Dendritic cell treated with granulocyte-macrophage colony-stimulating factor and Interleukin-4, amounts not matched to agents 40 ng/mL and 50 ng/mL, for 4 days (primary cell): ENCODE measurements at regions not wholly inside any gene's neighbourhood (a gene's known extent, or its start where the extent isn't known, plus 50 kb on each side); places are given as distances from the start of the nearest gene placed in this dataset.

Experiments used
- H3K27ac Mint-ChIP-seq: one replicate; pipeline ENCODE4 v1.8.0; 2022; ENCODE audit warnings: mild to moderate bottlenecking, mixed read lengths
- H3K27me3 Mint-ChIP-seq: one replicate; pipeline ENCODE4 v1.8.0; 2022; ENCODE audit warnings: mild to moderate bottlenecking, mixed read lengths
- H3K36me3 Mint-ChIP-seq: one replicate; pipeline ENCODE4 v1.8.0; 2022; ENCODE audit warnings: low read depth, mixed read lengths
- H3K4me1 Mint-ChIP-seq: one replicate; pipeline ENCODE4 v1.8.0; 2022; ENCODE audit warnings: low read depth, mixed read lengths
- H3K4me3 Mint-ChIP-seq: one replicate; pipeline ENCODE4 v1.8.0; 2022; ENCODE audit warnings: mild to moderate bottlenecking, moderate library complexity, mixed read lengths
- H3K9me3 Mint-ChIP-seq: one replicate; pipeline ENCODE4 v1.8.0; 2022; ENCODE audit warnings: mixed read lengths
- intact Hi-C: fragments of 100-400 bp; cut with micrococcal nuclease; formaldehyde crosslinking; loops from one replicate; pipeline ENCODE4 v1.15.0; 2022

GRCh38 chr1:38326135-38326534 is 279.5 kb upstream of the POU3F1 start:
- no peaks in the 10 kb centered on the region for H3K36me3 Mint-ChIP-seq

GRCh38 chr1:38312753-38313152 is 266.2 kb upstream of the POU3F1 start:
- Mint-ChIP-seq H3K4me3 (no peak overlapping the region), H3K27ac (no peak overlapping the region), H3K36me3 (no peaks in the 10 kb centered on the region), H3K27me3 (peaks cover 22% of the 10 kb centered on the region), H3K9me3 (no peaks in the 10 kb centered on the region), H3K4me1 (no peaks in the 10 kb centered on the region)
- intact Hi-C loops = no loop called here

More at GRCh38 chr1:38326135-38326534, 279.5 kb upstream of the POU3F1 start:
- Mint-ChIP-seq H3K4me1 (no peaks in the 10 kb centered on the region), H3K27me3 (peaks cover 16% of the 10 kb centered on the region), H3K9me3 (no peaks in the 10 kb centered on the region), H3K4me3 (no peak overlapping the region), H3K27ac (no peak overlapping the region)
- intact Hi-C loops = no loop called here

- Mint-ChIP-seq H3K4me1 (no peaks in the 10 kb centered on the region), H3K9me3 (no peaks in the 10 kb centered on the region), H3K27me3 (peaks cover 16% of the 10 kb centered on the region), H3K36me3 (no peaks in the 10 kb centered on the region), H3K27ac (no peak overlapping the region), H3K4me3 (no peak overlapping the region)
- intact Hi-C loops = no loop called here
Measured at GRCh38 chr1:38310079-38310478, 263.5 kb upstream of the POU3F1 start.

- Mint-ChIP-seq H3K4me3 (no peak overlapping the region), H3K9me3 (no peaks in the 10 kb centered on the region), H3K27me3 (peaks cover 23% of the 10 kb centered on the region), H3K36me3 (no peaks in the 10 kb centered on the region), H3K27ac (no peak overlapping the region), H3K4me1 (no peaks in the 10 kb centered on the region)
- intact Hi-C loops = no loop called here
Measured at GRCh38 chr1:38308780-38309179, 262.2 kb upstream of the POU3F1 start.

- intact Hi-C loops = no loop called here
- Mint-ChIP-seq H3K9me3 (no peaks in the 10 kb centered on the region), H3K4me1 (no peaks in the 10 kb centered on the region), H3K27ac (no peak overlapping the region), H3K27me3 (peaks cover 23% of the 10 kb centered on the region), H3K36me3 (no peaks in the 10 kb centered on the region), H3K4me3 (no peak overlapping the region)
Measured at GRCh38 chr1:38305666-38306065, 259.1 kb upstream of the POU3F1 start.

- H3K36me3 Mint-ChIP-seq = no peaks in the 10 kb centered on the region
- intact Hi-C loops = no loop called here
- no peaks in the 10 kb centered on the region for H3K4me1 Mint-ChIP-seq
- H3K4me3 Mint-ChIP-seq = no peak overlapping the region
- H3K9me3 Mint-ChIP-seq = no peaks in the 10 kb centered on the region
- H3K27ac Mint-ChIP-seq = no peak overlapping the region
- peaks cover 20% of the 10 kb centered on the region for H3K27me3 Mint-ChIP-seq
Measured at GRCh38 chr1:38303843-38304242, 257.2 kb upstream of the POU3F1 start.

GRCh38 chr1:38301040-38301439 is 254.4 kb upstream of the POU3F1 start:
- no peaks in the 10 kb centered on the region for H3K9me3 Mint-ChIP-seq
- H3K27me3 Mint-ChIP-seq = peaks cover 27% of the 10 kb centered on the region
- intact Hi-C loops = no loop called here
- H3K27ac Mint-ChIP-seq = no peak overlapping the region
- H3K4me1 Mint-ChIP-seq = no peaks in the 10 kb centered on the region
- H3K36me3 Mint-ChIP-seq = no peaks in the 10 kb centered on the region
- H3K4me3 Mint-ChIP-seq = no peak overlapping the region

- Mint-ChIP-seq H3K27me3 (peaks cover 26% of the 10 kb centered on the region), H3K36me3 (no peaks in the 10 kb centered on the region), H3K27ac (no peak overlapping the region), H3K4me3 (no peak overlapping the region), H3K4me1 (no peaks in the 10 kb centered on the region), H3K9me3 (no peaks in the 10 kb centered on the region)
- intact Hi-C loops = no loop called here
Measured at GRCh38 chr1:38300616-38301015, 254.0 kb upstream of the POU3F1 start.

- Mint-ChIP-seq H3K4me3 (no peak overlapping the region), H3K27me3 (peaks cover 32% of the 10 kb centered on the region), H3K4me1 (no peaks in the 10 kb centered on the region), H3K9me3 (no peaks in the 10 kb centered on the region), H3K27ac (no peak overlapping the region), H3K36me3 (no peaks in the 10 kb centered on the region)
- intact Hi-C loops = no loop called here
Measured at GRCh38 chr1:38297842-38298241, 251.2 kb upstream of the POU3F1 start.

- Mint-ChIP-seq H3K27ac (no peak overlapping the region), H3K27me3 (peaks cover 38% of the 10 kb centered on the region)
- intact Hi-C loops = no loop called here
Measured at GRCh38 chr1:38297246-38297645, 250.7 kb upstream of the POU3F1 start.

GRCh38 chr1:38296047-38296446 is 249.5 kb upstream of the POU3F1 start:
- H3K4me3 Mint-ChIP-seq = no peak overlapping the region
- peaks cover 48% of the 10 kb centered on the region for H3K27me3 Mint-ChIP-seq
- H3K4me1 Mint-ChIP-seq = peaks cover 5% of the 10 kb centered on the region
- H3K27ac Mint-ChIP-seq = no peak overlapping the region
- intact Hi-C loops = no loop called here
- no peaks in the 10 kb centered on the region for H3K9me3 Mint-ChIP-seq
- no peaks in the 10 kb centered on the region for H3K36me3 Mint-ChIP-seq

More at GRCh38 chr1:38297246-38297645, 250.7 kb upstream of the POU3F1 start:
- Mint-ChIP-seq H3K4me1 (no peaks in the 10 kb centered on the region), H3K36me3 (no peaks in the 10 kb centered on the region), H3K9me3 (no peaks in the 10 kb centered on the region), H3K4me3 (no peak overlapping the region)

- Mint-ChIP-seq H3K27me3 (peaks cover 58% of the 10 kb centered on the region), H3K27ac (no peak overlapping the region)
Measured at GRCh38 chr1:38293567-38293966, 247.0 kb upstream of the POU3F1 start.

GRCh38 chr1:38292969-38293368 is 246.4 kb upstream of the POU3F1 start:
- H3K36me3 Mint-ChIP-seq = no peaks in the 10 kb centered on the region
- H3K4me1 Mint-ChIP-seq = peaks cover 5% of the 10 kb centered on the region
- no peak overlapping the region for H3K27ac Mint-ChIP-seq
- H3K9me3 Mint-ChIP-seq = no peaks in the 10 kb centered on the region
- no peak overlapping the region for H3K4me3 Mint-ChIP-seq
- intact Hi-C loops = no loop called here
- H3K27me3 Mint-ChIP-seq = peaks cover 56% of the 10 kb centered on the region

More at GRCh38 chr1:38293567-38293966, 247.0 kb upstream of the POU3F1 start:
- Mint-ChIP-seq H3K4me3 (no peak overlapping the region), H3K4me1 (peaks cover 5% of the 10 kb centered on the region), H3K36me3 (no peaks in the 10 kb centered on the region), H3K9me3 (no peaks in the 10 kb centered on the region)
- intact Hi-C loops = no loop called here

GRCh38 chr1:38291906-38292521 is 245.4 kb upstream of the POU3F1 start:
- Mint-ChIP-seq H3K4me3 (no peak overlapping the region), H3K27me3 (peaks cover 57% of the 10 kb centered on the region), H3K9me3 (no peaks in the 10 kb centered on the region), H3K36me3 (no peaks in the 10 kb centered on the region), H3K27ac (no peak overlapping the region), H3K4me1 (peaks cover 5% of the 10 kb centered on the region)
- intact Hi-C loops = no loop called here

- peaks cover 55% of the 10 kb centered on the region for H3K27me3 Mint-ChIP-seq
- H3K9me3 Mint-ChIP-seq = no peaks in the 10 kb centered on the region
- no peak overlapping the region for H3K27ac Mint-ChIP-seq
- no peaks in the 10 kb centered on the region for H3K36me3 Mint-ChIP-seq
- intact Hi-C loops = no loop called here
- H3K4me1 Mint-ChIP-seq = peaks cover 5% of the 10 kb centered on the region
- H3K4me3 Mint-ChIP-seq = no peak overlapping the region
Measured at GRCh38 chr1:38291336-38291735, 244.7 kb upstream of the POU3F1 start.
